GM13976 (cell line): ENCODE measurements at regions not wholly inside any gene's neighbourhood (a gene's known extent, or its start where the extent isn't known, plus 50 kb on each side); places are given as distances from the start of the nearest gene placed in this dataset.

ENCODE experiments used
- DNase-seq: peaks from one replicate; pipeline ENCODE4 v3.0.0; 2012; ENCODE audit warnings: low spot score
- in situ Hi-C: fragments of 300-500 bp; cut with MboI; formaldehyde crosslinking; loops from one replicate; pipeline ENCODE4 v1.12.0; 2022; ENCODE audit warnings: low sequenced_read_pairs, mixed read lengths, inconsistent platforms; ENCODE audit not compliant: unreplicated experiment
- TF ChIP-seq, protein P1 (sequence below): IDR thresholded peaks from 2 replicates; pipeline ENCODE4 v1.5.1; 2012; ENCODE audit warnings: borderline replicate concordance, mild to moderate bottlenecking; ENCODE audit not compliant: insufficient read depth; ENCODE audit errors: extremely low read depth, missing control alignments, control extremely low read depth

GRCh38 chr3:72625602-72626337 lies 222.5 kb downstream of the SHQ1 start:
- TF ChIP-seq, protein P1, sequence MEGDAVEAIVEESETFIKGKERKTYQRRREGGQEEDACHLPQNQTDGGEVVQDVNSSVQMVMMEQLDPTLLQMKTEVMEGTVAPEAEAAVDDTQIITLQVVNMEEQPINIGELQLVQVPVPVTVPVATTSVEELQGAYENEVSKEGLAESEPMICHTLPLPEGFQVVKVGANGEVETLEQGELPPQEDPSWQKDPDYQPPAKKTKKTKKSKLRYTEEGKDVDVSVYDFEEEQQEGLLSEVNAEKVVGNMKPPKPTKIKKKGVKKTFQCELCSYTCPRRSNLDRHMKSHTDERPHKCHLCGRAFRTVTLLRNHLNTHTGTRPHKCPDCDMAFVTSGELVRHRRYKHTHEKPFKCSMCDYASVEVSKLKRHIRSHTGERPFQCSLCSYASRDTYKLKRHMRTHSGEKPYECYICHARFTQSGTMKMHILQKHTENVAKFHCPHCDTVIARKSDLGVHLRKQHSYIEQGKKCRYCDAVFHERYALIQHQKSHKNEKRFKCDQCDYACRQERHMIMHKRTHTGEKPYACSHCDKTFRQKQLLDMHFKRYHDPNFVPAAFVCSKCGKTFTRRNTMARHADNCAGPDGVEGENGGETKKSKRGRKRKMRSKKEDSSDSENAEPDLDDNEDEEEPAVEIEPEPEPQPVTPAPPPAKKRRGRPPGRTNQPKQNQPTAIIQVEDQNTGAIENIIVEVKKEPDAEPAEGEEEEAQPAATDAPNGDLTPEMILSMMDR: no peak
- no peak for DNase-seq
- in situ Hi-C loops: no loop called here

- TF ChIP-seq, protein P1: no peak
- in situ Hi-C loops: no loop called here
- DNase-seq: no peak
Observed at GRCh38 chr3:72624656-72625055, 223.6 kb downstream of the SHQ1 start.

GRCh38 chr3:72618739-72619138 lies 229.5 kb downstream of the SHQ1 start:
- in situ Hi-C loops: no loop called here
- DNase-seq: no peak
- TF ChIP-seq, protein P1: no peak

- in situ Hi-C loops: no loop called here
- TF ChIP-seq, protein P1: no peak
- no peak for DNase-seq
Observed at GRCh38 chr3:72617424-72618024, 230.7 kb downstream of the SHQ1 start.

GRCh38 chr3:72615776-72616175 lies 232.5 kb downstream of the SHQ1 start:
- no peak for DNase-seq
- TF ChIP-seq, protein P1: no peak
- in situ Hi-C loops: no loop called here

DNA sequence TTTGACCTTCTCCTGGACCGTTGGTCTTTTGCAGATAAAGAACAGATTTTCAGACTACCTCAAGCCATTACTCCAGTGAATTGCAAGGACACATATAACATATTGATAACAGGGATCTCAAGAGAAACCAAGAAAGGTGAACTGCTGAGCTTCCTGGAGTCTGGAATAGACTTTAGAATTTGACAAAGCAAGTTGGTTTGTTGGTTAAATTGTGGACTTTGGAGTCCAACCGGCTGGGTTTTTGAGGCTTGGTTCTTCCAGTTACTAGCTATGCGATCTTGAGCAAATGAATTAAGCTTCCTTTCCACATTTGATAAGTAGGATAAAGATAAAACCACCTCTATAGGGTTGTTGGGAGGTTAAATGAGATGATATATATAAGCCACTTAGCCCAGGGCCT lies 233.1 kb downstream of the SHQ1 start:
- no peak for DNase-seq
- in situ Hi-C loops: no loop called here
- TF ChIP-seq, protein P1: no peak
